CD4-positive, alpha-beta T cell treated with Interleukin-17A for 4 hours (primary cell): ENCODE measurements at regions not wholly inside any gene's neighbourhood (a gene's known extent, or its start where the extent isn't known, plus 50 kb on each side); places are given as distances from the start of the nearest gene placed in this dataset.

Source experiments
- DNase-seq: peaks from one replicate; pipeline ENCODE4 v3.0.0-alpha.2; 2020; ENCODE audit warnings: mixed read lengths

GRCh38 chr16:51762081-51762996 lies 611.3 kb upstream of the SALL1 start:
- peak; percentile 10 for DNase-seq

GRCh38 chr16:51761001-51761400 lies 609.9 kb upstream of the SALL1 start:
- no peak for DNase-seq

- DNase-seq = no peak
Measured at GRCh38 chr16:51759999-51760398, 608.9 kb upstream of the SALL1 start.

GRCh38 chr16:51759329-51759728 lies 608.3 kb upstream of the SALL1 start:
- no peak for DNase-seq

- no peak for DNase-seq
Measured at GRCh38 chr16:51757921-51758479, 606.9 kb upstream of the SALL1 start.

GRCh38 chr16:51757505-51757904 lies 606.4 kb upstream of the SALL1 start:
- DNase-seq = no peak

- DNase-seq = no peak
Measured at GRCh38 chr16:51757124-51757470, 606.0 kb upstream of the SALL1 start.

- DNase-seq = no peak
Measured at GRCh38 chr16:51756447-51757123, 605.5 kb upstream of the SALL1 start.

- no peak for DNase-seq
Measured at GRCh38 chr16:51755577-51756355, 604.7 kb upstream of the SALL1 start.

- no peak for DNase-seq
Measured at GRCh38 chr16:51755039-51755501, 604.0 kb upstream of the SALL1 start.

GRCh38 chr16:51753467-51754127 lies 602.5 kb upstream of the SALL1 start:
- DNase-seq = no peak

GRCh38 chr16:51752438-51752995 lies 601.4 kb upstream of the SALL1 start:
- no peak for DNase-seq

GRCh38 chr16:51747329-51747728 lies 596.3 kb upstream of the SALL1 start:
- DNase-seq = no peak

- no peak for DNase-seq
Measured at GRCh38 chr16:51734220-51734619, 583.1 kb upstream of the SALL1 start.

- no peak for DNase-seq
Measured at GRCh38 chr16:51733181-51733580, 582.1 kb upstream of the SALL1 start.

- DNase-seq = no peak
Measured at GRCh38 chr16:51731160-51731559, 580.1 kb upstream of the SALL1 start.

- DNase-seq = no peak
Measured at GRCh38 chr16:51723036-51723724, 572.1 kb upstream of the SALL1 start.

- DNase-seq = no peak
Measured at GRCh38 chr16:51722467-51722866, 571.4 kb upstream of the SALL1 start.

- no peak for DNase-seq
Measured at GRCh38 chr16:51719376-51719775, 568.3 kb upstream of the SALL1 start.

GRCh38 chr16:51716195-51716594 lies 565.1 kb upstream of the SALL1 start:
- no peak for DNase-seq

- no peak for DNase-seq
Measured at GRCh38 chr16:51713502-51713901, 562.4 kb upstream of the SALL1 start.
